H9 (cell line): ENCODE measurements at regions not wholly inside any gene's neighbourhood (a gene's known extent, or its start where the extent isn't known, plus 50 kb on each side); places are given as distances from the start of the nearest gene placed in this dataset.

Experiments used
- DNase-seq: peaks from one replicate; pipeline ENCODE4 v3.0.0-alpha.2; 2017
- H2AFZ ChIP-seq: one replicate; pipeline ENCODE4 v1.6.1; 2013; ENCODE audit warnings: mild to moderate bottlenecking, low read length, control low read depth, moderate library complexity
- H2AK5ac ChIP-seq: 2 replicates; pipeline ENCODE4 v1.6.1; 2013; ENCODE audit warnings: low read length, control low read depth, mixed read lengths; ENCODE audit not compliant: insufficient read length
- H2BK120ac ChIP-seq: one replicate; pipeline ENCODE4 v1.6.1; 2013; ENCODE audit warnings: low read depth, mild to moderate bottlenecking, low read length, control low read depth, inconsistent platforms; ENCODE audit not compliant: poor library complexity, severe bottlenecking
- H2BK12ac ChIP-seq: 2 replicates; pipeline ENCODE4 v1.6.1; 2013; ENCODE audit warnings: low read length, control low read depth, mixed read lengths, low read depth; ENCODE audit not compliant: insufficient read length
- H2BK15ac ChIP-seq: 2 replicates; pipeline ENCODE4 v1.6.1; 2013; ENCODE audit warnings: low read depth, low read length, control low read depth
- H2BK20ac ChIP-seq: one replicate; pipeline ENCODE4 v1.6.1; 2013; ENCODE audit warnings: low read depth, mild to moderate bottlenecking, low read length, control low read depth, inconsistent platforms; ENCODE audit not compliant: poor library complexity, severe bottlenecking
- H2BK5ac ChIP-seq: 2 replicates; pipeline ENCODE4 v1.6.1; 2013; ENCODE audit warnings: low read length, control low read depth, mixed read lengths; ENCODE audit not compliant: insufficient read length
- H3K14ac ChIP-seq: 2 replicates; pipeline ENCODE4 v1.6.1; 2013; ENCODE audit warnings: low read length, control low read depth; ENCODE audit not compliant: insufficient read depth
- H3K18ac ChIP-seq: 2 replicates; pipeline ENCODE4 v1.6.1; 2013; ENCODE audit warnings: low read depth, mild to moderate bottlenecking, mixed read lengths, low read length, control low read depth; ENCODE audit not compliant: insufficient read length
- H3K23ac ChIP-seq: 2 replicates; pipeline ENCODE4 v1.6.1; 2013; ENCODE audit warnings: low read length, control low read depth, mixed read lengths, low read depth; ENCODE audit not compliant: insufficient read length
- H3K23me2 ChIP-seq: 2 replicates; pipeline ENCODE4 v1.6.1; 2013; ENCODE audit warnings: low read depth, mild to moderate bottlenecking, mixed read lengths, low read length, control low read depth; ENCODE audit not compliant: insufficient read length, poor library complexity, severe bottlenecking
- H3K27ac ChIP-seq: 2 replicates; pipeline ENCODE4 v1.5.1; 2013; ENCODE audit warnings: low read length, control low read depth, mixed read lengths, low read depth; ENCODE audit not compliant: insufficient read length
- H3K27me3 ChIP-seq: 2 replicates; pipeline ENCODE4 v1.6.1; 2013; ENCODE audit warnings: low read length, control low read depth, inconsistent platforms; ENCODE audit not compliant: insufficient read depth
- H3K4ac ChIP-seq: 2 replicates; pipeline ENCODE4 v1.6.1; 2013; ENCODE audit warnings: low read depth, mild to moderate bottlenecking, control low read depth, inconsistent platforms, low read length, moderate library complexity
- H3K4me1 ChIP-seq: 2 replicates; pipeline ENCODE4 v1.6.1; 2013; ENCODE audit warnings: low read length, control low read depth, inconsistent platforms; ENCODE audit not compliant: insufficient read depth
- H3K4me2 ChIP-seq: 2 replicates; pipeline ENCODE4 v1.6.1; 2013; ENCODE audit warnings: low read length, control low read depth, mixed read lengths; ENCODE audit not compliant: insufficient read length, insufficient read depth
- H3K56ac ChIP-seq: 2 replicates; pipeline ENCODE4 v1.6.1; 2013; ENCODE audit warnings: low read depth, mild to moderate bottlenecking, mixed read lengths, low read length, control low read depth; ENCODE audit not compliant: insufficient read length
- H3K79me1 ChIP-seq: 2 replicates; pipeline ENCODE4 v1.6.1; 2013; ENCODE audit warnings: low read depth, mild to moderate bottlenecking, moderate library complexity, low read length, control low read depth, inconsistent platforms; ENCODE audit not compliant: insufficient read depth, poor library complexity, severe bottlenecking
- H3K79me2 ChIP-seq: 2 replicates; pipeline ENCODE4 v1.6.1; 2013; ENCODE audit warnings: low read length, control low read depth, inconsistent platforms; ENCODE audit not compliant: insufficient read depth
- H3K9ac ChIP-seq: 2 replicates; pipeline ENCODE4 v1.6.1; 2013; ENCODE audit warnings: low read length, control low read depth, mixed read lengths; ENCODE audit not compliant: insufficient read length; ENCODE audit errors: extremely low read depth
- H3K9me3 ChIP-seq: one replicate; pipeline ENCODE4 v1.6.1; 2013; ENCODE audit warnings: low read depth, low read length, inconsistent platforms; ENCODE audit not compliant: control insufficient read depth
- H3T11ph ChIP-seq: one replicate; pipeline ENCODE4 v1.6.1; 2013; ENCODE audit warnings: mild to moderate bottlenecking, low read length, control low read depth, inconsistent platforms
- H4K20me1 ChIP-seq: one replicate; pipeline ENCODE4 v1.6.1; 2013; ENCODE audit not compliant: control insufficient read depth, insufficient read length, insufficient read depth
- H4K5ac ChIP-seq: 2 replicates; pipeline ENCODE4 v1.6.1; 2013; ENCODE audit warnings: low read depth, mild to moderate bottlenecking, mixed read lengths, low read length, control low read depth; ENCODE audit not compliant: insufficient read length
- H4K8ac ChIP-seq: replicated peaks from 2 replicates; pipeline ENCODE4 v1.6.1; 2013; ENCODE audit warnings: low read length, control low read depth, mixed read lengths, low read depth; ENCODE audit not compliant: insufficient read length
- H4K91ac ChIP-seq: 2 replicates; pipeline ENCODE4 v1.6.1; 2013; ENCODE audit warnings: low read depth, mild to moderate bottlenecking, moderate library complexity, mixed read lengths, low read length, control low read depth; ENCODE audit not compliant: insufficient read length
- H3K27ac Mint-ChIP-seq, 3 experiments: 2 replicates in 2 of 3; 3 replicates in 1 of 3; pipeline ENCODE4 v1.8.0; 2020 to 2021; ENCODE audit warnings: mixed read lengths in 3 of 3, mild to moderate bottlenecking in 1 of 3, moderate library complexity in 1 of 3
- H3K27me3 Mint-ChIP-seq: 2 replicates; pipeline ENCODE4 v1.8.0; 2021; ENCODE audit warnings: low read depth, mild to moderate bottlenecking, moderate library complexity, mixed read lengths
- H3K36me3 Mint-ChIP-seq, 3 experiments: 2 replicates in 2 of 3; 3 replicates in 1 of 3; pipeline ENCODE4 v1.8.0; 2020 to 2021; ENCODE audit warnings: low read depth in 3 of 3, mixed read lengths in 3 of 3; ENCODE audit not compliant: insufficient read depth in 1 of 3
- H3K4me1 Mint-ChIP-seq, 2 experiments: 2 replicates each; pipeline ENCODE4 v1.8.0; 2020; ENCODE audit warnings: mixed read lengths in 2 of 2
- H3K4me3 Mint-ChIP-seq, 2 experiments: 2 replicates in 1 of 2; 3 replicates in 1 of 2; pipeline ENCODE4 v1.8.0; 2020 to 2021; ENCODE audit warnings: mild to moderate bottlenecking in 2 of 2, mixed read lengths in 2 of 2, moderate library complexity in 1 of 2
- H3K9me3 Mint-ChIP-seq, 2 experiments: 2 replicates in 1 of 2; 3 replicates in 1 of 2; pipeline ENCODE4 v1.8.0; 2020; ENCODE audit warnings: mild to moderate bottlenecking in 2 of 2, mixed read lengths in 2 of 2, moderate library complexity in 1 of 2
- CTCF ChIP-seq: fragments of 200-600 bp; sonication (generic); conservative IDR thresholded peaks from 3 replicates; pipeline ENCODE4 v1.8.0; 2021; ENCODE audit warnings: antibody characterized with exemption, mild to moderate bottlenecking
- WGBS: extraction: QIAGEN DNeasy Blood & Tissue Kit; methylation state at CpG from one replicate; pipeline ENCODE4 v1.1.7; 2013; ENCODE audit warnings: missing lambda C conversion rate, low lambda C conversion rate, mixed read lengths; ENCODE audit not compliant: insufficient read length; ENCODE audit errors: extremely low coverage; 5-methylcytosine and 5-hydroxymethylcytosine counted together

DNA sequence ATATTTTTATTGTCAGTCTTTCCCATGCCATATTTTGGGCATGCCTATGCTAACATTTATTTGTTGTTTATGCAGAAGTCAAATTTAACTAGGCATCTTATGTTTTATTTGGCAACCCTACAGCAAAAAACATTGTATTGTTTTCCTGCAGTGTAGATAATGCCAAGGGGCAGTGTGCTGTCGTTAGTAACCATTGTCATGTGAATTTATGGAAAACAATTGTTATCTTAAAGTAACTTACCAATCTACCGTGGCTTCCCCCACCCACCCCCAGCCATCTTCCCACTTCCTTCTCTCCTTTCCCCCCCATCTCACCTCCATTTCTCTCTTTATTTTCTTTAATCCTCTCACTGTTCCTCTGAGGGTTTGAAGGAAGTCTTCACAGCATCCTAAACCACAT is 370.5 kb downstream of the ACTR3B start:
- no CpG with 5 or more reads among the region's 2 CpGs for WGBS
- H3K27ac ChIP-seq, result no peak overlapping the region
- peaks cover 1% of the 10 kb centered on the region; the same call in 1 of the 2 replicates for H3K27me3 Mint-ChIP-seq
- H3K23ac ChIP-seq, result no peak overlapping the region
- no peak for DNase-seq
- no peaks in the 10 kb centered on the region for H3K4me1 ChIP-seq
- H3K79me1 ChIP-seq, result no peaks in the 10 kb centered on the region
- no peak overlapping the region for H3K27ac Mint-ChIP-seq
- peaks cover 26 to 29% of the 10 kb centered on the region in 2 experiments for H3K9me3 Mint-ChIP-seq
- no peak overlapping the region for H2AK5ac ChIP-seq
- H3K36me3 Mint-ChIP-seq, result peaks cover 5 to 12% (median 5%) of the 10 kb centered on the region in 3 experiments; a peak in 5 of 7 replicates
- H2BK5ac ChIP-seq, result no peak overlapping the region
- no peaks in the 10 kb centered on the region for H3K79me2 ChIP-seq
- H3K18ac ChIP-seq, result no peak overlapping the region
- no peaks in the 10 kb centered on the region for H3K23me2 ChIP-seq
- no peaks in the 10 kb centered on the region for H3K9me3 ChIP-seq
- H3K4me1 Mint-ChIP-seq, result peaks cover 10 to 16% of the 10 kb centered on the region in 2 experiments
- H2BK120ac ChIP-seq, result no peak overlapping the region
- no peak overlapping the region for H2AFZ ChIP-seq
- no peaks in the 10 kb centered on the region; the same call in 1 of the 2 replicates for H3K27me3 ChIP-seq
- no peak overlapping the region for H4K5ac ChIP-seq
- no peak overlapping the region for H3K9ac ChIP-seq
- H4K8ac ChIP-seq, result no peak overlapping the region
- H4K20me1 ChIP-seq, result no peaks in the 10 kb centered on the region
- H2BK15ac ChIP-seq, result no peak overlapping the region
- H3K4ac ChIP-seq, result no peak overlapping the region
- no peak overlapping the region for H3K4me2 ChIP-seq
- H3T11ph ChIP-seq, result no peak overlapping the region
- H3K14ac ChIP-seq, result no peak overlapping the region
- no peak overlapping the region for H3K56ac ChIP-seq
- no peak overlapping the region for H3K4me3 Mint-ChIP-seq
- H2BK20ac ChIP-seq, result no peak overlapping the region
- TF ChIP-seq CTCF, result no peak
- H4K91ac ChIP-seq, result no peak overlapping the region
- no peak overlapping the region for H2BK12ac ChIP-seq
